HEK293T (cell line): ENCODE measurements at regions not wholly inside any gene's neighbourhood (a gene's known extent, or its start where the extent isn't known, plus 50 kb on each side); places are given as distances from the start of the nearest gene placed in this dataset.

Experiments
- ELF4 ChIP-seq: fragments of 450-650 bp; IDR thresholded peaks from 2 replicates; pipeline ENCODE4 v1.6.1; 2017; ENCODE audit warnings: antibody characterized with exemption
- FOXA1 ChIP-seq: fragments of 450-650 bp; IDR thresholded peaks from 2 replicates; pipeline ENCODE4 v1.6.1; 2016; ENCODE audit warnings: mild to moderate bottlenecking
- FOXK2 ChIP-seq: fragments of 450-650 bp; IDR thresholded peaks from 2 replicates; pipeline ENCODE4 v1.6.1; 2016; ENCODE audit warnings: mild to moderate bottlenecking
- HDGF ChIP-seq: fragments of 450-650 bp; IDR thresholded peaks from 2 replicates; pipeline ENCODE4 v1.6.1; 2017; ENCODE audit warnings: antibody characterized with exemption, borderline replicate concordance
- NFRKB ChIP-seq: fragments of 450-650 bp; IDR thresholded peaks from 2 replicates; pipeline ENCODE4 v1.6.1; 2016; ENCODE audit warnings: mild to moderate bottlenecking, moderate library complexity
- SP1 ChIP-seq: fragments of 450-650 bp; IDR thresholded peaks from 2 replicates; pipeline ENCODE4 v1.6.1; 2017
- TARDBP ChIP-seq: fragments of 450-650 bp; IDR thresholded peaks from 2 replicates; pipeline ENCODE4 v1.6.1; 2016

GRCh38 chr2:160925956-160926355 lies 234.3 kb upstream of the TANK start:
- TF ChIP-seq ELF4: no peak
- TF ChIP-seq FOXA1: no peak
- no peak for TF ChIP-seq NFRKB
- no peak for TF ChIP-seq FOXK2
- no peak for TF ChIP-seq TARDBP
- TF ChIP-seq SP1: no peak
- TF ChIP-seq HDGF: no peak
